SK-N-SH treated with all-trans-retinoic acid at 6 μM for 48 hours (cell line): ENCODE measurements at regions not wholly inside any gene's neighbourhood (a gene's known extent, or its start where the extent isn't known, plus 50 kb on each side); places are given as distances from the start of the nearest gene placed in this dataset.

ENCODE experiments used
- ATAC-seq: fragments of 200-7000 bp; cut with Tn5 transposase; 3 replicates; pipeline ENCODE4 v1.9.1; 2020; ENCODE audit warnings: mild to moderate bottlenecking, moderate library complexity
- ARNTL ChIP-seq: fragments of 450-650 bp; formaldehyde crosslinking; IDR thresholded peaks from 2 replicates; pipeline ENCODE4 v1.5.0; 2020; ENCODE audit warnings: low read depth, mild to moderate bottlenecking, moderate library complexity, borderline replicate concordance
- BACH2 ChIP-seq: fragments of 250-450 bp; sonication (Bioruptor Pico); IDR thresholded peaks from 2 replicates; pipeline ENCODE4 v1.9.0; 2021; ENCODE audit warnings: mild to moderate bottlenecking, borderline replicate concordance
- CSDC2 ChIP-seq: fragments of 250-450 bp; sonication (Bioruptor Pico); IDR thresholded peaks from 2 replicates; pipeline ENCODE4 v1.5.0; 2020; ENCODE audit warnings: mild to moderate bottlenecking, moderate library complexity
- GLIS3 ChIP-seq: fragments of 250-450 bp; sonication (Bioruptor Pico); IDR thresholded peaks from 2 replicates; pipeline ENCODE4 v1.5.0; 2020; ENCODE audit warnings: mild to moderate bottlenecking, moderate library complexity
- ISL1 ChIP-seq: fragments of 250-450 bp; sonication (Bioruptor Pico); IDR thresholded peaks from 2 replicates; pipeline ENCODE4 v2.1.2; 2022; ENCODE audit warnings: mild to moderate bottlenecking, moderate library complexity
- OSR1 ChIP-seq: fragments of 250-450 bp; sonication (Bioruptor Pico); IDR thresholded peaks from 2 replicates; pipeline ENCODE4 v1.8.0; 2022; ENCODE audit warnings: moderate library complexity, mild to moderate bottlenecking, inconsistent platforms
- RARB ChIP-seq: fragments of 250-450 bp; sonication (Bioruptor Pico); IDR thresholded peaks from 2 replicates; pipeline ENCODE4 v1.8.0; 2021; ENCODE audit warnings: mild to moderate bottlenecking, moderate library complexity
- SNAI2 ChIP-seq: fragments of 250-450 bp; sonication (Bioruptor Pico); IDR thresholded peaks from 2 replicates; pipeline ENCODE4 v1.5.0; 2020; ENCODE audit warnings: mild to moderate bottlenecking, moderate library complexity
- TCF4 ChIP-seq: fragments of 250-450 bp; sonication (Bioruptor Pico); IDR thresholded peaks from 2 replicates; pipeline ENCODE4 v1.8.0; 2021; ENCODE audit warnings: mild to moderate bottlenecking, moderate library complexity, borderline replicate concordance
- TOX ChIP-seq: fragments of 250-450 bp; sonication (Bioruptor Pico); IDR thresholded peaks from 2 replicates; pipeline ENCODE4 v1.8.0; 2021; ENCODE audit warnings: mild to moderate bottlenecking, moderate library complexity, borderline replicate concordance
- ZC3H10 ChIP-seq: fragments of 250-450 bp; sonication (Bioruptor Pico); IDR thresholded peaks from 2 replicates; pipeline ENCODE4 v1.5.1; 2021; ENCODE audit warnings: mild to moderate bottlenecking, moderate library complexity
- ZFP3 ChIP-seq: fragments of 250-450 bp; sonication (Bioruptor Pico); IDR thresholded peaks from 2 replicates; pipeline ENCODE4 v1.5.0; 2020; ENCODE audit warnings: mild to moderate bottlenecking, moderate library complexity
- ZNF565 ChIP-seq: fragments of 450-650 bp; formaldehyde crosslinking; conservative IDR thresholded peaks from 2 replicates; pipeline ENCODE4 v1.5.0; 2020; ENCODE audit warnings: low read depth, mild to moderate bottlenecking, moderate library complexity
- ZNF70 ChIP-seq: fragments of 450-650 bp; formaldehyde crosslinking; IDR thresholded peaks from 2 replicates; pipeline ENCODE4 v1.5.0; 2020; ENCODE audit warnings: mild to moderate bottlenecking, moderate library complexity
- ZNF8 ChIP-seq: fragments of 450-650 bp; formaldehyde crosslinking; IDR thresholded peaks from 2 replicates; pipeline ENCODE4 v1.5.0; 2020; ENCODE audit warnings: mild to moderate bottlenecking, moderate library complexity
- TF ChIP-seq, protein P1 (sequence below): fragments of 250-450 bp; sonication (Bioruptor Pico); IDR thresholded peaks from 2 replicates; pipeline ENCODE4 v1.5.1; 2020; ENCODE audit warnings: low read depth, mild to moderate bottlenecking, moderate library complexity
- TF ChIP-seq, protein P2 (sequence below): fragments of 250-450 bp; sonication (Bioruptor Pico); IDR thresholded peaks from 2 replicates; pipeline ENCODE4 v1.8.0; 2021; ENCODE audit warnings: low read depth, mild to moderate bottlenecking, moderate library complexity, borderline replicate concordance
- TF ChIP-seq, protein P3 (sequence below): fragments of 250-450 bp; sonication (Bioruptor Pico); IDR thresholded peaks from 2 replicates; pipeline ENCODE4 v1.8.0; 2020; ENCODE audit warnings: mild to moderate bottlenecking, moderate library complexity, borderline replicate concordance
- TF ChIP-seq, protein P4 (sequence below): fragments of 250-450 bp; sonication (Bioruptor Pico); IDR thresholded peaks from 2 replicates; pipeline ENCODE4 v1.5.0; 2020; ENCODE audit warnings: mild to moderate bottlenecking, moderate library complexity
- TF ChIP-seq, protein P5 (sequence below): fragments of 250-450 bp; sonication (Bioruptor Pico); IDR thresholded peaks from 2 replicates; pipeline ENCODE4 v1.5.1; 2021; ENCODE audit warnings: mild to moderate bottlenecking, moderate library complexity

GRCh38 chr2:213225866-213226265 is 58.4 kb upstream of the SPAG16 start:
- TF ChIP-seq ARNTL (CRISPR knock-in tag) (no peak), ISL1 (CRISPR knock-in tag) (no peak), ZNF565 (CRISPR knock-in tag) (no peak), ZFP3 (CRISPR knock-in tag) (no peak), ZNF8 (no peak), GLIS3 (CRISPR knock-in tag) (no peak), TOX (CRISPR knock-in tag) (no peak), CSDC2 (CRISPR knock-in tag) (no peak), ZC3H10 (CRISPR knock-in tag) (no peak), BACH2 (CRISPR knock-in tag) (no peak)
- TF ChIP-seq, protein P1, sequence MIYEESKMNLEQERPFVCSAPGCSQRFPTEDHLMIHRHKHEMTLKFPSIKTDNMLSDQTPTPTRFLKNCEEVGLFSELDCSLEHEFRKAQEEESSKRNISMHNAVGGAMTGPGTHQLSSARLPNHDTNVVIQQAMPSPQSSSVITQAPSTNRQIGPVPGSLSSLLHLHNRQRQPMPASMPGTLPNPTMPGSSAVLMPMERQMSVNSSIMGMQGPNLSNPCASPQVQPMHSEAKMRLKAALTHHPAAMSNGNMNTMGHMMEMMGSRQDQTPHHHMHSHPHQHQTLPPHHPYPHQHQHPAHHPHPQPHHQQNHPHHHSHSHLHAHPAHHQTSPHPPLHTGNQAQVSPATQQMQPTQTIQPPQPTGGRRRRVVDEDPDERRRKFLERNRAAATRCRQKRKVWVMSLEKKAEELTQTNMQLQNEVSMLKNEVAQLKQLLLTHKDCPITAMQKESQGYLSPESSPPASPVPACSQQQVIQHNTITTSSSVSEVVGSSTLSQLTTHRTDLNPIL (CRISPR knock-in tag), result no peak
- TF ChIP-seq, protein P2, sequence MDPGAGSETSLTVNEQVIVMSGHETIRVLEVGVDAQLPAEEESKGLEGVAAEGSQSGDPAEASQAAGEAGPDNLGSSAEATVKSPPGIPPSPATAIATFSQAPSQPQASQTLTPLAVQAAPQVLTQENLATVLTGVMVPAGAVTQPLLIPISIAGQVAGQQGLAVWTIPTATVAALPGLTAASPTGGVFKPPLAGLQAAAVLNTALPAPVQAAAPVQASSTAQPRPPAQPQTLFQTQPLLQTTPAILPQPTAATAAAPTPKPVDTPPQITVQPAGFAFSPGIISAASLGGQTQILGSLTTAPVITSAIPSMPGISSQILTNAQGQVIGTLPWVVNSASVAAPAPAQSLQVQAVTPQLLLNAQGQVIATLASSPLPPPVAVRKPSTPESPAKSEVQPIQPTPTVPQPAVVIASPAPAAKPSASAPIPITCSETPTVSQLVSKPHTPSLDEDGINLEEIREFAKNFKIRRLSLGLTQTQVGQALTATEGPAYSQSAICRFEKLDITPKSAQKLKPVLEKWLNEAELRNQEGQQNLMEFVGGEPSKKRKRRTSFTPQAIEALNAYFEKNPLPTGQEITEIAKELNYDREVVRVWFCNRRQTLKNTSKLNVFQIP (CRISPR knock-in tag), result no peak
- TF ChIP-seq, protein P3, sequence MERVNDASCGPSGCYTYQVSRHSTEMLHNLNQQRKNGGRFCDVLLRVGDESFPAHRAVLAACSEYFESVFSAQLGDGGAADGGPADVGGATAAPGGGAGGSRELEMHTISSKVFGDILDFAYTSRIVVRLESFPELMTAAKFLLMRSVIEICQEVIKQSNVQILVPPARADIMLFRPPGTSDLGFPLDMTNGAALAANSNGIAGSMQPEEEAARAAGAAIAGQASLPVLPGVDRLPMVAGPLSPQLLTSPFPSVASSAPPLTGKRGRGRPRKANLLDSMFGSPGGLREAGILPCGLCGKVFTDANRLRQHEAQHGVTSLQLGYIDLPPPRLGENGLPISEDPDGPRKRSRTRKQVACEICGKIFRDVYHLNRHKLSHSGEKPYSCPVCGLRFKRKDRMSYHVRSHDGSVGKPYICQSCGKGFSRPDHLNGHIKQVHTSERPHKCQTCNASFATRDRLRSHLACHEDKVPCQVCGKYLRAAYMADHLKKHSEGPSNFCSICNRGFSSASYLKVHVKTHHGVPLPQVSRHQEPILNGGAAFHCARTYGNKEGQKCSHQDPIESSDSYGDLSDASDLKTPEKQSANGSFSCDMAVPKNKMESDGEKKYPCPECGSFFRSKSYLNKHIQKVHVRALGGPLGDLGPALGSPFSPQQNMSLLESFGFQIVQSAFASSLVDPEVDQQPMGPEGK (CRISPR knock-in tag), result no peak

DNA sequence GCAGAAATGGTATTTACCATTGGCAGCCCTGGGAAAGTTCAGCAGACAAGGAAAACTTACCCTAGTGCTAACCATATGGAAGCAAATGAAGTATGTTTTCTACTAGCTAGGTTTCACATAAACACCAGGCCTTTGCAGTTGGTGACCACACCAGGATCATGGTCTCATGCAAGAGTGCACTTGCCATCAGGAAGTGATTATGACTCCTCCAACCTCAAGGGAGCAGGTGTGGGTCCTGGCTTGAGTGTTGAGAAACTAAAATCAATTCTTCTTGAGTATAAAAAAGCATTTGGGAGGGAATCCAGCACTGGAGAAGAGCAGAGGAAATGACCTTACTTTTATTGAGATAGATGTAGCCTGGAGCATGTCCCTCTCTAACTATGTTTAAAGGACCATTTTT is 56.8 kb upstream of the SPAG16 start:
- TF ChIP-seq OSR1 (CRISPR knock-in tag), result no peak
- TF ChIP-seq GLIS3 (CRISPR knock-in tag), result no peak
- TF ChIP-seq, protein P2 (CRISPR knock-in tag), result no peak
- TF ChIP-seq ARNTL (CRISPR knock-in tag), result no peak
- no peak for TF ChIP-seq ZNF70 (CRISPR knock-in tag)
- TF ChIP-seq, protein P3 (CRISPR knock-in tag), result no peak
- TF ChIP-seq, protein P1 (CRISPR knock-in tag), result no peak
- no peak for TF ChIP-seq BACH2 (CRISPR knock-in tag)
- no peak for TF ChIP-seq ISL1 (CRISPR knock-in tag)
- TF ChIP-seq ZC3H10 (CRISPR knock-in tag), result no peak
- TF ChIP-seq, protein P4, sequence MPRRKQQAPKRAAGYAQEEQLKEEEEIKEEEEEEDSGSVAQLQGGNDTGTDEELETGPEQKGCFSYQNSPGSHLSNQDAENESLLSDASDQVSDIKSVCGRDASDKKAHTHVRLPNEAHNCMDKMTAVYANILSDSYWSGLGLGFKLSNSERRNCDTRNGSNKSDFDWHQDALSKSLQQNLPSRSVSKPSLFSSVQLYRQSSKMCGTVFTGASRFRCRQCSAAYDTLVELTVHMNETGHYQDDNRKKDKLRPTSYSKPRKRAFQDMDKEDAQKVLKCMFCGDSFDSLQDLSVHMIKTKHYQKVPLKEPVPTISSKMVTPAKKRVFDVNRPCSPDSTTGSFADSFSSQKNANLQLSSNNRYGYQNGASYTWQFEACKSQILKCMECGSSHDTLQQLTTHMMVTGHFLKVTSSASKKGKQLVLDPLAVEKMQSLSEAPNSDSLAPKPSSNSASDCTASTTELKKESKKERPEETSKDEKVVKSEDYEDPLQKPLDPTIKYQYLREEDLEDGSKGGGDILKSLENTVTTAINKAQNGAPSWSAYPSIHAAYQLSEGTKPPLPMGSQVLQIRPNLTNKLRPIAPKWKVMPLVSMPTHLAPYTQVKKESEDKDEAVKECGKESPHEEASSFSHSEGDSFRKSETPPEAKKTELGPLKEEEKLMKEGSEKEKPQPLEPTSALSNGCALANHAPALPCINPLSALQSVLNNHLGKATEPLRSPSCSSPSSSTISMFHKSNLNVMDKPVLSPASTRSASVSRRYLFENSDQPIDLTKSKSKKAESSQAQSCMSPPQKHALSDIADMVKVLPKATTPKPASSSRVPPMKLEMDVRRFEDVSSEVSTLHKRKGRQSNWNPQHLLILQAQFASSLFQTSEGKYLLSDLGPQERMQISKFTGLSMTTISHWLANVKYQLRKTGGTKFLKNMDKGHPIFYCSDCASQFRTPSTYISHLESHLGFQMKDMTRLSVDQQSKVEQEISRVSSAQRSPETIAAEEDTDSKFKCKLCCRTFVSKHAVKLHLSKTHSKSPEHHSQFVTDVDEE, result no peak
- no peak for TF ChIP-seq ZNF8
- TF ChIP-seq TCF4, result no peak
- TF ChIP-seq SNAI2 (CRISPR knock-in tag), result no peak
- no peak for TF ChIP-seq RARB (CRISPR knock-in tag)
- TF ChIP-seq, protein P5, sequence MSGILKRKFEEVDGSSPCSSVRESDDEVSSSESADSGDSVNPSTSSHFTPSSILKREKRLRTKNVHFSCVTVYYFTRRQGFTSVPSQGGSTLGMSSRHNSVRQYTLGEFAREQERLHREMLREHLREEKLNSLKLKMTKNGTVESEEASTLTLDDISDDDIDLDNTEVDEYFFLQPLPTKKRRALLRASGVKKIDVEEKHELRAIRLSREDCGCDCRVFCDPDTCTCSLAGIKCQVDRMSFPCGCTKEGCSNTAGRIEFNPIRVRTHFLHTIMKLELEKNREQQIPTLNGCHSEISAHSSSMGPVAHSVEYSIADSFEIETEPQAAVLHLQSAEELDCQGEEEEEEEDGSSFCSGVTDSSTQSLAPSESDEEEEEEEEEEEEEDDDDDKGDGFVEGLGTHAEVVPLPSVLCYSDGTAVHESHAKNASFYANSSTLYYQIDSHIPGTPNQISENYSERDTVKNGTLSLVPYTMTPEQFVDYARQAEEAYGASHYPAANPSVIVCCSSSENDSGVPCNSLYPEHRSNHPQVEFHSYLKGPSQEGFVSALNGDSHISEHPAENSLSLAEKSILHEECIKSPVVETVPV (CRISPR knock-in tag), result no peak
- TF ChIP-seq ZNF565 (CRISPR knock-in tag), result no peak
- no peak for ATAC-seq

More at GRCh38 chr2:213225866-213226265, 58.4 kb upstream of the SPAG16 start:
- no peak for ATAC-seq
